ENCODE measurements at regions not wholly inside any gene's neighbourhood (a gene's known extent, or its start where the extent isn't known, plus 50 kb on each side); places are given as distances from the start of the nearest gene placed in this dataset.
"Not testable (repeated sequence)": the region's sequence is repeated elsewhere in the genome, so short reads cannot be mapped to it uniquely, and the experiment has no call there.

GRCh38 chr3:127044996-127045395, 62.1 kb downstream of the PLXNA1 start:
- DNase-seq (ENCODE audit: low read depth), result no peak
- in situ Hi-C loops (cut with HindIII; ENCODE audit: low sequenced_read_pairs), result no loop called here

GRCh38 chr3:127045435-127046045, 62.6 kb downstream of the PLXNA1 start:
- no peak overlapping the region for H3K4me3 ChIP-seq (ENCODE audit: low read depth, low read length)
- TF ChIP-seq CTCF (IDR thresholded peaks at IDR 0.05; ENCODE audit: low read depth, low read length, missing control alignments), result no peak
- DNase-seq (ENCODE audit: low read depth), result no peak
- in situ Hi-C loops (cut with HindIII; ENCODE audit: low sequenced_read_pairs), result no loop called here

More at GRCh38 chr3:127044996-127045395, 62.1 kb downstream of the PLXNA1 start:
- no peak for TF ChIP-seq CTCF (IDR thresholded peaks at IDR 0.05; ENCODE audit: low read depth, low read length, missing control alignments)
- no peak overlapping the region for H3K4me3 ChIP-seq (ENCODE audit: low read depth, low read length)

- in situ Hi-C loops (cut with HindIII; ENCODE audit: low sequenced_read_pairs); H3K4me3 ChIP-seq (ENCODE audit: low read depth, low read length); DNase-seq (ENCODE audit: low read depth): not testable (repeated sequence)
These were observed 63.8 kb downstream of the PLXNA1 start for GRCh38 chr3:127046690-127047089.

GRCh38 chr3:127049393-127049792, 66.5 kb downstream of the PLXNA1 start:
- H3K4me3 ChIP-seq (ENCODE audit: low read depth, low read length), result no peak overlapping the region
- in situ Hi-C loops (cut with HindIII; ENCODE audit: low sequenced_read_pairs), result no loop called here
- no peak for TF ChIP-seq CTCF (IDR thresholded peaks at IDR 0.05; ENCODE audit: low read depth, low read length, missing control alignments)
- no peak for DNase-seq (ENCODE audit: low read depth)

GRCh38 chr3:127050733-127051132, 67.8 kb downstream of the PLXNA1 start:
- no peak for TF ChIP-seq CTCF (IDR thresholded peaks at IDR 0.05; ENCODE audit: low read depth, low read length, missing control alignments)
- no peak for DNase-seq (ENCODE audit: low read depth)
- H3K4me3 ChIP-seq (ENCODE audit: low read depth, low read length), result no peak overlapping the region
- in situ Hi-C loops (cut with HindIII; ENCODE audit: low sequenced_read_pairs), result no loop called here

- no peak overlapping the region for H3K4me3 ChIP-seq (ENCODE audit: low read depth, low read length)
- in situ Hi-C loops (cut with HindIII; ENCODE audit: low sequenced_read_pairs), result no loop called here
- no peak for DNase-seq (ENCODE audit: low read depth)
- no peak for TF ChIP-seq CTCF (IDR thresholded peaks at IDR 0.05; ENCODE audit: low read depth, low read length, missing control alignments)
These were observed 69.2 kb downstream of the PLXNA1 start for GRCh38 chr3:127052121-127052561.

GRCh38 chr3:127053026-127053425, 70.1 kb downstream of the PLXNA1 start:
- no peak overlapping the region for H3K4me3 ChIP-seq (ENCODE audit: low read depth, low read length)
- DNase-seq (ENCODE audit: low read depth), result no peak
- TF ChIP-seq CTCF (IDR thresholded peaks at IDR 0.05; ENCODE audit: low read depth, low read length, missing control alignments), result no peak
- in situ Hi-C loops (cut with HindIII; ENCODE audit: low sequenced_read_pairs), result no loop called here

All from astrocyte of the cerebellum (primary cell).